ENCODE measurements at regions not wholly inside any gene's neighbourhood (a gene's known extent, or its start where the extent isn't known, plus 50 kb on each side); places are given as distances from the start of the nearest gene placed in this dataset.

GRCh38 chr3:82342521-82342920 lies 581.1 kb upstream of the GBE1 start:
- TF ChIP-seq CTCF (conservative IDR thresholded peaks at IDR 0.05; ENCODE audit: low read depth in 2 of 2) (no peak), CREB1 (CRISPR knock-in tag; IDR thresholded peaks at IDR 0.05; ENCODE audit: low read depth) (no peak)
